ENCODE measurements at regions not wholly inside any gene's neighbourhood (a gene's known extent, or its start where the extent isn't known, plus 50 kb on each side); places are given as distances from the start of the nearest gene placed in this dataset.

DNA sequence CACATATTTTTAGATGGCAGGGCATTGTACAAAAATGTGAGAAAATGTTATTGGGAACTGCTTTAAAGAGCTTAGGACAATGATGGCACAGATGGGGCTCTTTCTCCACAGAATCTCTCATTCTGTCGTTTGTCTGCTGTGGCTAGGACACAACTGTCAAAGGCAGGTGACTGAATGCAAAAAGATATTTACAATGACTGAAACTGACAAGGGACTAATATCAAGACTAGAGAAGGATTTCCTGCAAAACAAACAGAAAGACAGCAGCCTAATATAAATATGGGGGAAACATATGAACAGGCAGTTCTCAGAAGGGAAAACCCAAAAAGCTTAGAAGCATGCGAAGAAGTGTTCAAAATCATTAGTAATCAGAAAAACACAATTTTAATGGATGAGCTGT is 177.5 kb upstream of the AFF2 start:
- TF ChIP-seq, protein P1, sequence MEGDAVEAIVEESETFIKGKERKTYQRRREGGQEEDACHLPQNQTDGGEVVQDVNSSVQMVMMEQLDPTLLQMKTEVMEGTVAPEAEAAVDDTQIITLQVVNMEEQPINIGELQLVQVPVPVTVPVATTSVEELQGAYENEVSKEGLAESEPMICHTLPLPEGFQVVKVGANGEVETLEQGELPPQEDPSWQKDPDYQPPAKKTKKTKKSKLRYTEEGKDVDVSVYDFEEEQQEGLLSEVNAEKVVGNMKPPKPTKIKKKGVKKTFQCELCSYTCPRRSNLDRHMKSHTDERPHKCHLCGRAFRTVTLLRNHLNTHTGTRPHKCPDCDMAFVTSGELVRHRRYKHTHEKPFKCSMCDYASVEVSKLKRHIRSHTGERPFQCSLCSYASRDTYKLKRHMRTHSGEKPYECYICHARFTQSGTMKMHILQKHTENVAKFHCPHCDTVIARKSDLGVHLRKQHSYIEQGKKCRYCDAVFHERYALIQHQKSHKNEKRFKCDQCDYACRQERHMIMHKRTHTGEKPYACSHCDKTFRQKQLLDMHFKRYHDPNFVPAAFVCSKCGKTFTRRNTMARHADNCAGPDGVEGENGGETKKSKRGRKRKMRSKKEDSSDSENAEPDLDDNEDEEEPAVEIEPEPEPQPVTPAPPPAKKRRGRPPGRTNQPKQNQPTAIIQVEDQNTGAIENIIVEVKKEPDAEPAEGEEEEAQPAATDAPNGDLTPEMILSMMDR (IDR thresholded peaks at IDR 0.05; ENCODE audit: low read depth, low read length): no peak
- TF ChIP-seq POLR2A (IDR thresholded peaks at IDR 0.05; ENCODE audit: extremely low read depth, insufficient read length) (no peak), MAX (IDR thresholded peaks at IDR 0.05; ENCODE audit: low read depth, low read length) (no peak), MYC (IDR thresholded peaks at IDR 0.05; ENCODE audit: low read depth, low read length) (no peak)

Measured in NB4 (cell line).